ENCODE measurements at regions not wholly inside any gene's neighbourhood (a gene's known extent, or its start where the extent isn't known, plus 50 kb on each side); places are given as distances from the start of the nearest gene placed in this dataset.

- TF ChIP-seq CTCF (IDR thresholded peaks at IDR 0.05): no peak
- no peak for TF ChIP-seq POLR2A (IDR thresholded peaks at IDR 0.05)
Measured at GRCh38 chr2:44107974-44108373, 60.7 kb upstream of the PPM1B start.

Data from adrenal gland (tissue), 5 donors.